HCT116 (cell line): ENCODE measurements at regions not wholly inside any gene's neighbourhood (a gene's known extent, or its start where the extent isn't known, plus 50 kb on each side); places are given as distances from the start of the nearest gene placed in this dataset.

Source experiments
- ATAC-seq: fragments of 200-7000 bp; cut with Tn5 transposase; 2 replicates; pipeline ENCODE4 v1.9.1; 2020; ENCODE audit warnings: mild to moderate bottlenecking, moderate library complexity
- BruUV-seq: library from RNA; stranded (reverse); fragments of 400-500 nt; replicated peaks from 2 replicates; lab custom pipeline; 2021; lab: Mats Ljungman, UMichigan
- CTCF ChIA-PET: fragments of 300-600 bp; sonication (Branson Sonifier 250); formaldehyde crosslinking; loops from one replicate; lab custom pipeline; 2021; ENCODE audit warnings: antibody characterized with exemption; lab: Charles Lee
- POLR2A ChIA-PET: fragments of 300-600, 350-600 bp; sonication (Branson Sonifier 250); formaldehyde crosslinking; loops from one replicate; lab custom pipeline; 2021; ENCODE audit warnings: antibody characterized with exemption; lab: Charles Lee
- RAD21 ChIA-PET, 2 experiments: fragments of 300-600 bp; sonication (Branson Sonifier 250); formaldehyde crosslinking; loops; one replicate each; lab custom pipeline; 2023; ENCODE audit warnings: low total read pairs in 2 of 2; ENCODE audit not compliant: uncharacterized antibody in 2 of 2, unreplicated experiment in 2 of 2, low non-redundant PET in 1 of 2; lab: Charles Lee
- DNase-seq: peaks from one replicate; pipeline ENCODE4 v3.0.0-alpha.2; 2010; ENCODE audit warnings: low read depth, low spot score
- H2AFZ ChIP-seq: fragments of 200-600 bp; shearing (Covaris generic), sonication (generic); 2 replicates; pipeline ENCODE4 v1.6.1; 2017; ENCODE audit warnings: low read depth, mixed run types, mixed read lengths, antibody characterized with exemption, low read length; ENCODE audit not compliant: poor library complexity, severe bottlenecking
- H3K27ac ChIP-seq: 2 replicates; pipeline ENCODE4 v1.5.1; 2012; ENCODE audit warnings: low read depth, low read length
- H3K27me3 ChIP-seq: fragments of 200-600 bp; sonication (generic); 2 replicates; pipeline ENCODE4 v1.6.1; 2016; ENCODE audit warnings: mixed run types, low read length, mixed read lengths; ENCODE audit not compliant: insufficient read depth
- H3K36me3 ChIP-seq, 2 experiments: fragments of 200-500 bp in 1 of 2; fragments of 200-600 bp in 1 of 2; sonication (Bioruptor generic) in 1 of 2; sonication (generic) in 1 of 2; 2 replicates each; pipeline versions ENCODE4 v1.5.1 to v1.6.1; 2014 to 2016; ENCODE audit warnings: low read length in 2 of 2, inconsistent platforms in 1 of 2, mixed read lengths in 1 of 2, mixed run types in 1 of 2; ENCODE audit not compliant: insufficient read depth in 2 of 2, control insufficient read depth in 1 of 2
- H3K4me1 ChIP-seq, 2 experiments: fragments of 200-600 bp in 1 of 2; sonication (generic) in 1 of 2; 2 replicates each; pipeline versions ENCODE4 v1.5.1 to v1.6.1; 2012 to 2017; ENCODE audit warnings: low read length in 2 of 2, inconsistent platforms in 1 of 2, mild to moderate bottlenecking in 1 of 2, mixed read lengths in 1 of 2, mixed run types in 1 of 2, moderate library complexity in 1 of 2; ENCODE audit not compliant: insufficient read depth in 2 of 2, control insufficient read depth in 1 of 2
- H3K4me2 ChIP-seq: fragments of 200-600 bp; sonication (generic); 2 replicates; pipeline ENCODE4 v1.6.1; 2017; ENCODE audit warnings: mixed run types, low read length, mixed read lengths
- H3K4me3 ChIP-seq, 2 experiments: fragments of 200-600 bp in 1 of 2; sonication (generic) in 1 of 2; replicated peaks in 1 of 2; 2 replicates each; pipeline ENCODE4 v1.5.1; 2011 to 2016; ENCODE audit warnings: low read length in 2 of 2, control low read depth in 1 of 2, low read depth in 1 of 2, mild to moderate bottlenecking in 1 of 2, mixed read lengths in 1 of 2, mixed run types in 1 of 2
- H3K79me2 ChIP-seq: fragments of 200-600 bp; sonication (generic); 2 replicates; pipeline ENCODE4 v1.6.1; 2017; ENCODE audit warnings: mild to moderate bottlenecking, mixed run types, low read length, moderate library complexity, mixed read lengths; ENCODE audit not compliant: insufficient read depth
- H3K9ac ChIP-seq: fragments of 200-600 bp; sonication (generic); 2 replicates; pipeline ENCODE4 v1.6.1; 2016; ENCODE audit warnings: low read length, mixed read lengths
- H3K9me2 ChIP-seq: fragments of 200-600 bp; sonication (generic), shearing (Covaris generic); 2 replicates; pipeline ENCODE4 v1.6.1; 2017; ENCODE audit warnings: mixed run types, mild to moderate bottlenecking, moderate library complexity; ENCODE audit not compliant: insufficient read depth
- H3K9me3 ChIP-seq, 2 experiments: fragments of 200-500 bp in 1 of 2; fragments of 200-600 bp in 1 of 2; sonication (Bioruptor generic) in 1 of 2; sonication (generic) in 1 of 2; 2 replicates each; pipeline ENCODE4 v1.6.1; 2014 to 2017; ENCODE audit warnings: low read length in 2 of 2, mixed read lengths in 2 of 2, inconsistent platforms in 1 of 2, low read depth in 1 of 2, mild to moderate bottlenecking in 1 of 2, mixed run types in 1 of 2, moderate library complexity in 1 of 2; ENCODE audit not compliant: control insufficient read depth in 1 of 2, insufficient read depth in 1 of 2
- H4K20me1 ChIP-seq: fragments of 200-600 bp; sonication (generic), shearing (Covaris generic); 2 replicates; pipeline ENCODE4 v1.6.1; 2017; ENCODE audit warnings: mixed run types, mild to moderate bottlenecking, moderate library complexity; ENCODE audit not compliant: insufficient read depth
- FOSL1 ChIP-seq: IDR thresholded peaks from 2 replicates; pipeline ENCODE4 v1.6.1; 2012; ENCODE audit warnings: low read depth
- POLR2A ChIP-seq: IDR thresholded peaks from 2 replicates; pipeline ENCODE4 v1.7.0; 2011; ENCODE audit warnings: borderline replicate concordance; ENCODE audit not compliant: insufficient read depth, insufficient read length; ENCODE audit errors: extremely low read depth
- REST ChIP-seq: IDR thresholded peaks from 2 replicates; pipeline ENCODE4 v1.6.1; 2012; ENCODE audit warnings: low read depth
- SRF ChIP-seq: IDR thresholded peaks from 2 replicates; pipeline ENCODE4 v1.6.1; 2012; ENCODE audit warnings: low read depth
- intact Hi-C: fragments of 100-400 bp; cut with micrococcal nuclease; formaldehyde crosslinking; loops from 2 replicates; pipeline ENCODE4 v1.10.0; 2022

GRCh38 chr13:74696148-74696922 lies 562.1 kb upstream of the KLF12 start (continued):
- no peak for TF ChIP-seq POLR2A
- TF ChIP-seq REST: no peak

GRCh38 chr13:74695021-74695800 lies 561.0 kb upstream of the KLF12 start:
- POLR2A ChIA-PET: no interaction called here
- TF ChIP-seq FOSL1 (no peak), REST (no peak), SRF (no peak), POLR2A (no peak)
- Histone ChIP-seq H3K36me3 (no peaks in the 10 kb centered on the region), H3K27ac (no peak overlapping the region), H4K20me1 (no peaks in the 10 kb centered on the region; the same call in 1 of the 2 replicates), H3K4me1 (no peaks in the 10 kb centered on the region), H3K4me2 (no peak overlapping the region), H3K79me2 (no peaks in the 10 kb centered on the region), H3K9ac (no peak overlapping the region), H3K9me2 (no peaks in the 10 kb centered on the region), H3K27me3 (no peaks in the 10 kb centered on the region), H3K9me3 (no peaks in the 10 kb centered on the region; a peak in 1 of 4 replicates), H3K4me3 (no peak overlapping the region), H2AFZ (no peak overlapping the region)
- no TSS peak for BruUV-seq
- ATAC-seq (no peak), DNase-seq (no peak)
- intact Hi-C loops: no loop called here
- RAD21 ChIA-PET: no interaction called here
- CTCF ChIA-PET: no interaction called here
